ENCODE measurements at regions not wholly inside any gene's neighbourhood (a gene's known extent, or its start where the extent isn't known, plus 50 kb on each side); places are given as distances from the start of the nearest gene placed in this dataset.

GRCh38 chr15:39266890-39267289, 314.0 kb upstream of the THBS1 start:
- H3K27me3 ChIP-seq (ENCODE audit: control insufficient read depth in 1 of 2, insufficient read depth in 2 of 2, low read length in 2 of 2), result no peaks in the 10 kb centered on the region
- no peaks in the 10 kb centered on the region for H3K36me3 Mint-ChIP-seq (ENCODE audit: low read depth)
- DNase-seq (no peak), ATAC-seq (ENCODE audit: poor library complexity) (no peak)
- no peak overlapping the region for H3K4me3 ChIP-seq (ENCODE audit: low read length)
- peaks cover 6% of the 10 kb centered on the region for H3K4me1 Mint-ChIP-seq (ENCODE audit: low read depth)
- H3K27ac ChIP-seq (ENCODE audit: low read depth in 1 of 2, low read length in 2 of 2), result no peak overlapping the region
- no peaks in the 10 kb centered on the region for H3K9me3 Mint-ChIP-seq
- ChIA-PET CTCF (no interaction called here), POLR2A (no interaction called here)
- H3K4me1 ChIP-seq (ENCODE audit: insufficient read depth, low read length), result no peaks in the 10 kb centered on the region
- H3K27me3 Mint-ChIP-seq, result peaks cover 19% of the 10 kb centered on the region
- TF ChIP-seq CTCF (IDR thresholded peaks at IDR 0.05), result no peak
- H3K36me3 ChIP-seq (ENCODE audit: insufficient read depth, low read length), result no peaks in the 10 kb centered on the region
- H3K9me3 ChIP-seq (ENCODE audit: control insufficient read depth in 1 of 2, insufficient read depth in 1 of 2, low read length in 2 of 2), result no peaks in the 10 kb centered on the region
- H3K4me3 Mint-ChIP-seq, result no peak overlapping the region
- intact Hi-C loops (cut with DNase I, micrococcal nuclease), result no loop called here
- no peak overlapping the region for H3K27ac Mint-ChIP-seq

GRCh38 chr15:39267685-39268084, 313.2 kb upstream of the THBS1 start:
- Histone ChIP-seq H3K36me3 (ENCODE audit: insufficient read depth, low read length) (no peaks in the 10 kb centered on the region), H3K4me3 (ENCODE audit: low read length) (no peak overlapping the region), H3K4me1 (ENCODE audit: insufficient read depth, low read length) (no peaks in the 10 kb centered on the region), H3K27ac (ENCODE audit: low read depth in 1 of 2, low read length in 2 of 2) (no peak overlapping the region), H3K9me3 (ENCODE audit: control insufficient read depth in 1 of 2, insufficient read depth in 1 of 2, low read length in 2 of 2) (no peaks in the 10 kb centered on the region), H3K27me3 (ENCODE audit: control insufficient read depth in 1 of 2, insufficient read depth in 2 of 2, low read length in 2 of 2) (no peaks in the 10 kb centered on the region)
- no peak for TF ChIP-seq CTCF (IDR thresholded peaks at IDR 0.05)
- Mint-ChIP-seq H3K4me1 (ENCODE audit: low read depth) (peaks cover 4% of the 10 kb centered on the region), H3K36me3 (ENCODE audit: low read depth) (no peaks in the 10 kb centered on the region), H3K9me3 (no peaks in the 10 kb centered on the region), H3K27ac (no peak overlapping the region), H3K4me3 (no peak overlapping the region), H3K27me3 (peaks cover 11% of the 10 kb centered on the region)
- POLR2A ChIA-PET, result no interaction called here
- CTCF ChIA-PET, result no interaction called here
- intact Hi-C loops (cut with DNase I, micrococcal nuclease), result no loop called here
- ATAC-seq (ENCODE audit: poor library complexity), result no peak
- DNase-seq, result no peak

- CTCF ChIA-PET, result no interaction called here
- H3K4me3 ChIP-seq (ENCODE audit: low read length), result no peak overlapping the region
- POLR2A ChIA-PET, result no interaction called here
- intact Hi-C loops (cut with DNase I, micrococcal nuclease), result no loop called here
- no peaks in the 10 kb centered on the region for H3K36me3 ChIP-seq (ENCODE audit: insufficient read depth, low read length)
- H3K4me1 ChIP-seq (ENCODE audit: insufficient read depth, low read length), result no peaks in the 10 kb centered on the region
- Mint-ChIP-seq H3K27me3 (peaks cover 5% of the 10 kb centered on the region), H3K4me3 (no peak overlapping the region), H3K27ac (no peak overlapping the region), H3K9me3 (no peaks in the 10 kb centered on the region), H3K4me1 (ENCODE audit: low read depth) (no peaks in the 10 kb centered on the region), H3K36me3 (ENCODE audit: low read depth) (no peaks in the 10 kb centered on the region)
- ATAC-seq (ENCODE audit: poor library complexity) (no peak), DNase-seq (no peak)
- no peak for TF ChIP-seq CTCF (IDR thresholded peaks at IDR 0.05)
- no peaks in the 10 kb centered on the region for H3K9me3 ChIP-seq (ENCODE audit: control insufficient read depth in 1 of 2, insufficient read depth in 1 of 2, low read length in 2 of 2)
- no peak overlapping the region for H3K27ac ChIP-seq (ENCODE audit: low read depth in 1 of 2, low read length in 2 of 2)
- H3K27me3 ChIP-seq (ENCODE audit: control insufficient read depth in 1 of 2, insufficient read depth in 2 of 2, low read length in 2 of 2), result no peaks in the 10 kb centered on the region
These were observed 311.5 kb upstream of the THBS1 start for GRCh38 chr15:39269352-39269751.

All from CD4-positive, alpha-beta T cell (primary cell).